GM23248 (cell line): ENCODE measurements at regions not wholly inside any gene's neighbourhood (a gene's known extent, or its start where the extent isn't known, plus 50 kb on each side); places are given as distances from the start of the nearest gene placed in this dataset.

Experiments
- EZH2 ChIP-seq: fragments of 200-600 bp; sonication (generic); IDR thresholded peaks from 2 replicates; pipeline ENCODE4 v1.6.1; 2018; ENCODE audit warnings: antibody characterized with exemption, mild to moderate bottlenecking; ENCODE audit not compliant: insufficient read depth, poor library complexity, severe bottlenecking
- EZH2phosphoT487 ChIP-seq: fragments of 200-600 bp; sonication (generic); IDR thresholded peaks from 2 replicates; pipeline ENCODE4 v1.6.1; 2018; ENCODE audit warnings: antibody characterized with exemption, moderate library complexity, mild to moderate bottlenecking, low read depth; ENCODE audit not compliant: insufficient read depth

DNA sequence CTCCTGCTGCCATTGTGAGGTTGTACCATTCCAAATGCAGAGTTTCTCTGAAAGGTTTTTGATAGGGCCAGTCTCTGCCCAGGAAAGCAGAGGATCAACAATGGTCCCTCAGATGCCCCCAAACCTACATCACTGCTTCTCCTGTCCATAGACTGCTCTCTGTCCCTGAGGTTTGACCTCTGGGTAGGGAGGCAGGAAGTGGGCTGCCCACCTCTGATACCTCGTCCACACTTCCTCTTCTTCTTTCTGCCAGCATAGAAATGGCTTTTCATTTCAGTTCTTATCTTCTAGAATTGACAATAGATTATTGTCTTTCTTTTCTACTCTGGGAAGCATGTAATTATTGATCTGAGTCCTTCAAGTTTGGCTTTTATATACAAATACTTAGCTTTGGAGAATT lies 170.6 kb downstream of the TRMT11 start:
- no peak for TF ChIP-seq EZH2
- TF ChIP-seq EZH2phosphoT487 = no peak
